IMR-90 (cell line): ENCODE measurements at regions not wholly inside any gene's neighbourhood (a gene's known extent, or its start where the extent isn't known, plus 50 kb on each side); places are given as distances from the start of the nearest gene placed in this dataset.

ENCODE experiments used
- ATAC-seq: fragments of 200-7000 bp; cut with Tn5 transposase; 2 replicates; pipeline ENCODE4 v1.9.1; 2020; ENCODE audit warnings: low read depth, mild to moderate bottlenecking, moderate library complexity
- BruUV-seq: library from RNA; stranded (reverse); fragments of 400-500 nt; replicated peaks from 2 replicates; lab custom pipeline; 2021; lab: Mats Ljungman, UMichigan
- CTCF ChIA-PET: fragments of 300-600 bp; formaldehyde crosslinking; extraction: SDS; loops from one replicate; lab custom pipeline; 2021; ENCODE audit warnings: antibody characterized with exemption; lab: Yijun Ruan, JAX
- POLR2A ChIA-PET: fragments of 300-600 bp; sonication (Branson Sonifier 250); formaldehyde crosslinking; loops from one replicate; lab custom pipeline; 2022; ENCODE audit warnings: antibody characterized with exemption; ENCODE audit not compliant: unreplicated experiment; lab: Charles Lee
- DNase-seq: peaks from one replicate; pipeline ENCODE4 v3.0.0; 2013
- H2AFZ ChIP-seq: replicated peaks from 2 replicates; pipeline ENCODE3; 2013; ENCODE audit warnings: low read length, mild to moderate bottlenecking; ENCODE audit not compliant: poor library complexity
- H2AK5ac ChIP-seq: 2 replicates; pipeline ENCODE4 v1.6.1; 2013; ENCODE audit warnings: low read depth, low read length, inconsistent platforms
- H2AK9ac ChIP-seq: replicated peaks from 2 replicates; pipeline ENCODE3; 2013; ENCODE audit warnings: mild to moderate bottlenecking, low read depth, low read length, moderate library complexity; ENCODE audit not compliant: poor library complexity
- H2BK120ac ChIP-seq: 2 replicates; pipeline ENCODE4 v1.6.1; 2013; ENCODE audit warnings: low read depth, low read length, inconsistent platforms
- H2BK15ac ChIP-seq: 3 replicates; pipeline ENCODE4 v1.6.1; 2013; ENCODE audit warnings: low read depth, low read length, inconsistent platforms
- H2BK20ac ChIP-seq: 2 replicates; pipeline ENCODE4 v1.6.1; 2013; ENCODE audit warnings: low read depth, mild to moderate bottlenecking, inconsistent platforms, low read length, moderate library complexity
- H2BK5ac ChIP-seq: 2 replicates; pipeline ENCODE4 v1.6.1; 2013; ENCODE audit warnings: mild to moderate bottlenecking, low read depth, low read length, inconsistent platforms; ENCODE audit not compliant: poor library complexity, severe bottlenecking
- H3K14ac ChIP-seq: replicated peaks from 2 replicates; pipeline ENCODE4 v1.6.1; 2013; ENCODE audit warnings: low read depth, low read length, inconsistent platforms
- H3K18ac ChIP-seq: 2 replicates; pipeline ENCODE4 v1.6.1; 2013; ENCODE audit warnings: low read depth, low read length, control low read depth
- H3K23ac ChIP-seq: 2 replicates; pipeline ENCODE4 v1.6.1; 2013; ENCODE audit warnings: low read depth, low read length, inconsistent platforms
- H3K27ac ChIP-seq: 2 replicates; pipeline ENCODE4 v1.5.1; 2013; ENCODE audit warnings: mild to moderate bottlenecking, control low read depth, low read length; ENCODE audit not compliant: insufficient read depth
- H3K27me3 ChIP-seq: 2 replicates; pipeline ENCODE4 v1.6.1; 2013; ENCODE audit warnings: low read length; ENCODE audit not compliant: control insufficient read depth, insufficient read depth
- H3K36me3 ChIP-seq: 2 replicates; pipeline ENCODE4 v1.6.1; 2013; ENCODE audit warnings: low read length, mixed read lengths; ENCODE audit not compliant: control insufficient read depth, insufficient read depth
- H3K4ac ChIP-seq: 2 replicates; pipeline ENCODE4 v1.6.1; 2013; ENCODE audit warnings: low read depth, low read length, inconsistent platforms
- H3K4me1 ChIP-seq: 2 replicates; pipeline ENCODE4 v1.6.1; 2013; ENCODE audit warnings: low read length, mixed read lengths; ENCODE audit not compliant: control insufficient read depth, insufficient read depth
- H3K4me2 ChIP-seq: 2 replicates; pipeline ENCODE4 v1.6.1; 2013; ENCODE audit warnings: low read depth, mild to moderate bottlenecking, control low read depth, low read length, moderate library complexity
- H3K4me3 ChIP-seq: 2 replicates; pipeline ENCODE4 v1.5.1; 2013; ENCODE audit warnings: low read depth, mild to moderate bottlenecking, control low read depth, low read length, moderate library complexity; ENCODE audit not compliant: insufficient read depth
- H3K56ac ChIP-seq: 2 replicates; pipeline ENCODE4 v1.6.1; 2013; ENCODE audit warnings: low read length, inconsistent platforms; ENCODE audit not compliant: insufficient read depth; ENCODE audit errors: extremely low read depth
- H3K79me1 ChIP-seq, 2 experiments: 2 replicates each; pipeline ENCODE4 v1.6.1; 2013; ENCODE audit warnings: low read length in 2 of 2, inconsistent platforms in 1 of 2, low read depth in 1 of 2
- H3K9ac ChIP-seq: 2 replicates; pipeline ENCODE4 v1.6.1; 2013; ENCODE audit warnings: low read depth, low read length, control low read depth
- H3K9me1 ChIP-seq: 2 replicates; pipeline ENCODE4 v1.6.1; 2013; ENCODE audit warnings: low read length, inconsistent platforms; ENCODE audit not compliant: insufficient read depth
- H3K9me3 ChIP-seq: 2 replicates; pipeline ENCODE4 v1.6.1; 2013; ENCODE audit warnings: low read length; ENCODE audit not compliant: control insufficient read depth, insufficient read depth
- H4K20me1 ChIP-seq: 2 replicates; pipeline ENCODE4 v1.6.1; 2013; ENCODE audit warnings: low read length, inconsistent platforms; ENCODE audit not compliant: insufficient read depth
- H4K5ac ChIP-seq: 2 replicates; pipeline ENCODE4 v1.6.1; 2013; ENCODE audit warnings: mild to moderate bottlenecking, low read depth, low read length, control low read depth
- H4K8ac ChIP-seq, 2 experiments: 2 replicates each; pipeline ENCODE4 v1.6.1; 2013; ENCODE audit warnings: low read depth in 2 of 2, low read length in 2 of 2, control low read depth in 1 of 2, inconsistent platforms in 1 of 2
- H4K91ac ChIP-seq: 2 replicates; pipeline ENCODE4 v1.6.1; 2013; ENCODE audit warnings: low read depth, low read length, inconsistent platforms; ENCODE audit not compliant: insufficient read depth
- BHLHE40 ChIP-seq: fragments of 150-350 bp; IDR thresholded peaks from 2 replicates; pipeline ENCODE4 v1.6.1; 2016; ENCODE audit warnings: mild to moderate bottlenecking, low read depth, low read length
- CEBPB ChIP-seq: IDR thresholded peaks from 2 replicates; pipeline ENCODE4 v1.6.1; 2012; ENCODE audit warnings: low read depth, low read length, improper control_type of control experiment
- CHD1 ChIP-seq: IDR thresholded peaks from 2 replicates; pipeline ENCODE4 v1.6.1; 2012; ENCODE audit warnings: low read depth, low read length, improper control_type of control experiment
- FOS ChIP-seq: fragments of 150-350 bp; IDR thresholded peaks from 2 replicates; pipeline ENCODE4 v1.6.1; 2016; ENCODE audit warnings: low read depth, low read length
- MAFK ChIP-seq: IDR thresholded peaks from 2 replicates; pipeline ENCODE4 v1.6.1; 2012; ENCODE audit warnings: low read depth, low read length, improper control_type of control experiment
- MAZ ChIP-seq: IDR thresholded peaks from 2 replicates; pipeline ENCODE4 v1.6.1; 2012; ENCODE audit warnings: low read depth, mild to moderate bottlenecking, low read length, improper control_type of control experiment, moderate library complexity, borderline replicate concordance
- MXI1 ChIP-seq: IDR thresholded peaks from 2 replicates; pipeline ENCODE4 v1.6.1; 2012; ENCODE audit warnings: low read depth, mild to moderate bottlenecking, low read length, moderate library complexity, borderline replicate concordance
- NFE2L2 ChIP-seq: fragments of 150-350 bp; IDR thresholded peaks from 2 replicates; pipeline ENCODE4 v1.6.1; 2016; ENCODE audit warnings: low read depth, mild to moderate bottlenecking, low read length
- POLR2A ChIP-seq: IDR thresholded peaks from 2 replicates; pipeline ENCODE4 v1.6.1; 2012; ENCODE audit warnings: mild to moderate bottlenecking, low read depth, low read length
- RAD21 ChIP-seq: IDR thresholded peaks from 2 replicates; pipeline ENCODE4 v1.6.1; 2012; ENCODE audit warnings: low read length, improper control_type of control experiment
- RCOR1 ChIP-seq: IDR thresholded peaks from 2 replicates; pipeline ENCODE4 v1.6.1; 2012; ENCODE audit warnings: mild to moderate bottlenecking, low read length, improper control_type of control experiment; ENCODE audit not compliant: insufficient replicate concordance
- RFX5 ChIP-seq: IDR thresholded peaks from 2 replicates; pipeline ENCODE4 v1.8.0; 2012; ENCODE audit warnings: low read depth, mild to moderate bottlenecking, low read length, moderate library complexity
- SMC3 ChIP-seq: fragments of 150-350 bp; IDR thresholded peaks from 2 replicates; pipeline ENCODE4 v1.6.1; 2016; ENCODE audit warnings: low read depth, mild to moderate bottlenecking, antibody characterized with exemption, low read length, moderate library complexity
- WGBS, 2 experiments: methylation state at CpG; one replicate each; pipeline versions ENCODE4 v1.1.5 to v1.1.7; 2013; ENCODE audit warnings: missing lambda C conversion rate in 2 of 2; ENCODE audit not compliant: insufficient read length in 1 of 2; ENCODE audit errors: extremely low coverage in 2 of 2; 5-methylcytosine and 5-hydroxymethylcytosine counted together
- dilution Hi-C: fragments of 300-500 bp; cut with HindIII; formaldehyde crosslinking; loops from one replicate; pipeline ENCODE4 v1.14.3; 2018; ENCODE audit warnings: low sequenced_read_pairs; ENCODE audit not compliant: unreplicated experiment
- in situ Hi-C: fragments of 300-500 bp; cut with MboI; formaldehyde crosslinking; loops from 3 replicates; pipeline ENCODE4 v1.14.3; 2019; ENCODE audit warnings: low sequenced_read_pairs, inconsistent platforms, mixed read lengths
- intact Hi-C: fragments of 100-400 bp; cut with micrococcal nuclease; formaldehyde crosslinking; loops from 2 replicates; pipeline ENCODE4 v1.10.0; 2022
- TF ChIP-seq, protein P1 (sequence below): fragments of 150-350 bp; IDR thresholded peaks from 2 replicates; pipeline ENCODE4 v1.6.1; 2017; ENCODE audit warnings: mild to moderate bottlenecking, antibody characterized with exemption, low read length, low read depth
- TF ChIP-seq, protein P2 (sequence below): fragments of 150-350 bp; IDR thresholded peaks from 2 replicates; pipeline ENCODE4 v1.6.1; 2016; ENCODE audit warnings: low read depth, mild to moderate bottlenecking, low read length, moderate library complexity, borderline replicate concordance
- TF ChIP-seq, protein P3 (sequence below): conservative IDR thresholded peaks from 2 replicates; pipeline ENCODE4 v1.5.1; 2012; ENCODE audit warnings: mild to moderate bottlenecking, low read depth, low read length, improper control_type of control experiment

DNA sequence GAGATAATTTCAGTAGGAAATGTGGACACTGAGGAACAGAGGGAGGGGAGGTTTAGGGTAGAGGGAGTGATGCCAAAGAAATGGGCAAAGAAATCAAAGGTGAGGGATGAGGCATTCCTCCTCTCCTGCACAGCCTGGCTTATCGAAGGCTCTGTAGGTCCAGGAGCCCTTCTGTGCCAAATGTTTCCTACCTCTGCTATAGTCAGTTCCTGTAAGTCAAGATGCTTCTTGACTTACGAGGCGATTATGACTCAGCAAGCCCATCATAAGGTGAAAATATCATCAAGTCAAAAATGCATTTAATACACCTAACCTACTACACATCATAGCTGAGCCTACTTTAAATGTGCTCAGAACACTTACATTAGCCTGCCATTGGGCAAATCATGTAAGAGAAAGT lies 60.0 kb upstream of the ARHGAP24 start:
- H4K91ac ChIP-seq = no peak overlapping the region
- H2AK5ac ChIP-seq = no peak overlapping the region
- no peaks in the 10 kb centered on the region for H3K27me3 ChIP-seq
- H3K4ac ChIP-seq = no peak overlapping the region
- H3K79me1 ChIP-seq = no peaks in the 10 kb centered on the region
- no peak overlapping the region for H3K23ac ChIP-seq
- no peaks in the 10 kb centered on the region for H3K9me1 ChIP-seq
- H3K18ac ChIP-seq = no peak overlapping the region
- dilution Hi-C loops (no loop called here), in situ Hi-C loops (no loop called here), intact Hi-C loops (no loop called here)
- H3K4me3 ChIP-seq = no peak overlapping the region
- no peak overlapping the region for H3K14ac ChIP-seq
- no peak overlapping the region for H2AK9ac ChIP-seq
- DNase-seq = no peak
- H3K9ac ChIP-seq = no peak overlapping the region
- WGBS, 2 experiments = 0% methylated on average over 1 of the region's 3 CpGs; no CpG with 5 or more reads in 1 of the 2 experiments
- no peak overlapping the region for H2BK5ac ChIP-seq
- H3K27ac ChIP-seq = no peak overlapping the region
- H3K56ac ChIP-seq = no peak overlapping the region
- ATAC-seq = no peak
- no peaks in the 10 kb centered on the region for H3K36me3 ChIP-seq
- POLR2A ChIA-PET = no interaction called here
- no peak overlapping the region for H3K4me2 ChIP-seq
- no peak overlapping the region for H2BK20ac ChIP-seq
- H4K8ac ChIP-seq = no peak overlapping the region
- no peak overlapping the region for H2BK120ac ChIP-seq
- H2BK15ac ChIP-seq = no peak overlapping the region
- no peak overlapping the region for H2AFZ ChIP-seq
- CTCF ChIA-PET = no interaction called here
- H3K9me3 ChIP-seq = no peaks in the 10 kb centered on the region
- TF ChIP-seq MAFK = no peak
- no peak for TF ChIP-seq RCOR1
- no peak for TF ChIP-seq RFX5
- TF ChIP-seq CEBPB = no peak
- TF ChIP-seq BHLHE40 = no peak
- no peak for TF ChIP-seq MXI1
- no peak for TF ChIP-seq SMC3
- TF ChIP-seq NFE2L2 = no peak
- TF ChIP-seq, protein P1, sequence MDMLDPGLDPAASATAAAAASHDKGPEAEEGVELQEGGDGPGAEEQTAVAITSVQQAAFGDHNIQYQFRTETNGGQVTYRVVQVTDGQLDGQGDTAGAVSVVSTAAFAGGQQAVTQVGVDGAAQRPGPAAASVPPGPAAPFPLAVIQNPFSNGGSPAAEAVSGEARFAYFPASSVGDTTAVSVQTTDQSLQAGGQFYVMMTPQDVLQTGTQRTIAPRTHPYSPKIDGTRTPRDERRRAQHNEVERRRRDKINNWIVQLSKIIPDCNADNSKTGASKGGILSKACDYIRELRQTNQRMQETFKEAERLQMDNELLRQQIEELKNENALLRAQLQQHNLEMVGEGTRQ = no peak
- TF ChIP-seq MAZ = no peak
- TF ChIP-seq, protein P2, sequence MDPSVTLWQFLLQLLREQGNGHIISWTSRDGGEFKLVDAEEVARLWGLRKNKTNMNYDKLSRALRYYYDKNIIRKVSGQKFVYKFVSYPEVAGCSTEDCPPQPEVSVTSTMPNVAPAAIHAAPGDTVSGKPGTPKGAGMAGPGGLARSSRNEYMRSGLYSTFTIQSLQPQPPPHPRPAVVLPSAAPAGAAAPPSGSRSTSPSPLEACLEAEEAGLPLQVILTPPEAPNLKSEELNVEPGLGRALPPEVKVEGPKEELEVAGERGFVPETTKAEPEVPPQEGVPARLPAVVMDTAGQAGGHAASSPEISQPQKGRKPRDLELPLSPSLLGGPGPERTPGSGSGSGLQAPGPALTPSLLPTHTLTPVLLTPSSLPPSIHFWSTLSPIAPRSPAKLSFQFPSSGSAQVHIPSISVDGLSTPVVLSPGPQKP = no peak
- TF ChIP-seq, protein P3, sequence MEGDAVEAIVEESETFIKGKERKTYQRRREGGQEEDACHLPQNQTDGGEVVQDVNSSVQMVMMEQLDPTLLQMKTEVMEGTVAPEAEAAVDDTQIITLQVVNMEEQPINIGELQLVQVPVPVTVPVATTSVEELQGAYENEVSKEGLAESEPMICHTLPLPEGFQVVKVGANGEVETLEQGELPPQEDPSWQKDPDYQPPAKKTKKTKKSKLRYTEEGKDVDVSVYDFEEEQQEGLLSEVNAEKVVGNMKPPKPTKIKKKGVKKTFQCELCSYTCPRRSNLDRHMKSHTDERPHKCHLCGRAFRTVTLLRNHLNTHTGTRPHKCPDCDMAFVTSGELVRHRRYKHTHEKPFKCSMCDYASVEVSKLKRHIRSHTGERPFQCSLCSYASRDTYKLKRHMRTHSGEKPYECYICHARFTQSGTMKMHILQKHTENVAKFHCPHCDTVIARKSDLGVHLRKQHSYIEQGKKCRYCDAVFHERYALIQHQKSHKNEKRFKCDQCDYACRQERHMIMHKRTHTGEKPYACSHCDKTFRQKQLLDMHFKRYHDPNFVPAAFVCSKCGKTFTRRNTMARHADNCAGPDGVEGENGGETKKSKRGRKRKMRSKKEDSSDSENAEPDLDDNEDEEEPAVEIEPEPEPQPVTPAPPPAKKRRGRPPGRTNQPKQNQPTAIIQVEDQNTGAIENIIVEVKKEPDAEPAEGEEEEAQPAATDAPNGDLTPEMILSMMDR = no peak
- TF ChIP-seq RAD21 = no peak
- no peak for TF ChIP-seq CHD1
- TF ChIP-seq POLR2A = no peak
- no peak for TF ChIP-seq FOS
- no TSS peak for BruUV-seq
- no peak overlapping the region for H4K5ac ChIP-seq
- H3K4me1 ChIP-seq = no peaks in the 10 kb centered on the region
- no peaks in the 10 kb centered on the region for H4K20me1 ChIP-seq
